ENCODE measurements at regions not wholly inside any gene's neighbourhood (a gene's known extent, or its start where the extent isn't known, plus 50 kb on each side); places are given as distances from the start of the nearest gene placed in this dataset.

DNA sequence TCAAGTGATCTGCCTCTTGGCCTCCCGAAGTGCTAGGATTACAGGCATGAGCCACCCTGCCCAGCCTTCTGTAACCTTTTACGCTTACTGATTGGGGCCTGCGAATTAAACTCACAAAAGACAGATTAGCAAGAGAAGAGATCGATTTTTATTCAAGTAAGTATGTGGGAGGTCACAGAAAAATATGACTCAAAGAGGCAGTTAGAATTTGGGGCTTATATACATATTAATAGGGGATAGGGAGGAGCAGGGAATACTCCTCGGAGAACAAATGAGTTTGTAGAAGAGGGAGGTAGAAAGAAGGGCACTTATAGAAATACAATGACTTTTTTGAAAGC is 78.9 kb downstream of the CD24 start:
- TF ChIP-seq CTCF (conservative IDR thresholded peaks at IDR 0.05; ENCODE audit: low read depth, low read length), result no peak
- no peak overlapping the region for H3K4me3 ChIP-seq (ENCODE audit: low read length)
- no peak for DNase-seq (ENCODE audit: low read depth)

DNA sequence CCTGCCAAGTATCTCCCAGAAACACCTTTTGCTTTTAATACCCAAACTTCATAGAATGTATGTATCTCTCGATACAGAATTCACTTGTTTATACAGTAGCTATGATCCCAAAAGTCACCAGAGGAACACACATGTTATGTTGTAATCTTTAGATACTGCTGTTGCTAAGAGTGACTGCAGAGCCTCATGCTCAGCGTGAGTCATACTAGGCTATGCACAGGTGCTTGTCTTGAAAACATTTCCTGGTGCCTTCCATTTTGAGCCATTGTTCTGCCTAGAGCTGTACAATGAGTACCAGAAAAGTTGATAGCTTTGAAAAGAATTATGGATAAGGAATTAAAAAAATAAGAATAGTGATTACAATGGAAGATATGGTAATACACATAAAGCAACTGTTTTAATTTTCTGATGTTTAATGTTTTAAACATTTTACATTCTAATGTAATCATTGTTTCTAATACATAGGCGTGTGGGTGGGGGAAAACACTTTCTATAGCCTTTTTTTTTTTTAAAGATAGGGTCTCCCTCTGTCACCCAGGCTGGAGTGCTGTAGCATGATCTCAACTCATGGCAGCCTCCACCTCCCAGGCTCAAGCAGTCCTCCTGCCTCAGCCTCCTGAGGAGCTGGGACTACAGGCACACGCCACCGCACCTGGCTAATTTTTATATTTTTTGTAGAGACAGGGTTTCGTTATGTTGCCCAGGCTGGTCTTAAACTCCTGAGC is 79.4 kb downstream of the CD24 start:
- peak; percentile 20 for DNase-seq (ENCODE audit: low read depth)
- TF ChIP-seq CTCF (conservative IDR thresholded peaks at IDR 0.05; ENCODE audit: low read depth, low read length), result no peak
- H3K4me3 ChIP-seq (ENCODE audit: low read length), result no peak overlapping the region

GRCh38 chr6:106892186-106892585 is 82.3 kb downstream of the CD24 start:
- DNase-seq (ENCODE audit: low read depth), result no peak
- TF ChIP-seq CTCF (conservative IDR thresholded peaks at IDR 0.05; ENCODE audit: low read depth, low read length), result no peak
- no peak overlapping the region for H3K4me3 ChIP-seq (ENCODE audit: low read length)

- no peak for TF ChIP-seq CTCF (conservative IDR thresholded peaks at IDR 0.05; ENCODE audit: low read depth, low read length)
- H3K4me3 ChIP-seq (ENCODE audit: low read length), result no peak overlapping the region
- no peak for DNase-seq (ENCODE audit: low read depth)
These were observed 84.1 kb downstream of the CD24 start for GRCh38 chr6:106890447-106890846.

- no peak for TF ChIP-seq CTCF (conservative IDR thresholded peaks at IDR 0.05; ENCODE audit: low read depth, low read length)
- DNase-seq (ENCODE audit: low read depth), result no peak
These were observed 84.8 kb downstream of the CD24 start for GRCh38 chr6:106889692-106890091.

DNA sequence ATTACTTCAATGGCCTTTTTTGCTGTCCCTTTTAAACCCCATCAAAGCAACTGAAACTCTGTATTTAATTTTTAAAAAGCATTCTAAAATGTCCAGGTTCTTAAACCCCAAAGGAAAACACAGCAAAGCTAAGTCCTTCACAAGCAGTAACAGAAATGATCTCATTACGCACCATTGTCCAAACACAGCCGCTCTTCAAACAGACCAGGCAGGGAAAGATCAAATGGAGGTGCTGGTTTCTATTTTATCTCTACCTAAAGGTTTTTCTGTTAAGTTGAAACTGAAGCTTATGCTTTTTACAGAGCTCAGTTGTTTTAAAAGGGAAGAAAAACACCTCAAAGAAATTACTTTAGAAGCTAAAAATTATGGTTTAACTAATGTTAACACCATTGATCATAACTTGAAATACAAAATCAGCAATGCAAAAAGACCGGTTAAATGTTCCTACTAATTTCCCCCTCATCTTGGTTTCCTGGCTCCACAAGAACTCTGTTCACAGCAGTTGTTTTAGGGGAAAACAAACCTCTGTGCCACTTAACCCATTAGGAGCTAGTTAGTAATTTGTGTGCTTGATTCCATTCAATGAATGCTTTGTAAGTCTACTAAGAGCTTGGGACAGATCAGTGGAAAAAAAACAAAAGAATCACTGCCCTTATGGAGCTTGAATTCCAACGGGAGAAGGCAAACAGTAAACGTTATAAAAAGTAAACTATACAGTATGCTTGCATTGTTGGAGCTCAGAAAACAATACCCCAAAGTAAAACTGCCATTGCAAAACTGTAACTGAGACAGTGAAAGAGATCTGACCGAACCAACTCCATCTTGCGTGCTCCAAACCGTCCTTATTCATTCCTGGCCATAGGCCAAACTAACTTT is 87.4 kb downstream of the CD24 start:
- DNase-seq (ENCODE audit: low read depth), result no peak
- no peak overlapping the region for H3K4me3 ChIP-seq (ENCODE audit: low read length)
- TF ChIP-seq CTCF (conservative IDR thresholded peaks at IDR 0.05; ENCODE audit: low read depth, low read length), result no peak

More at GRCh38 chr6:106889692-106890091, 84.8 kb downstream of the CD24 start:
- H3K4me3 ChIP-seq (ENCODE audit: low read length), result no peak overlapping the region
